GM12878 (cell line): ENCODE measurements at regions not wholly inside any gene's neighbourhood (a gene's known extent, or its start where the extent isn't known, plus 50 kb on each side); places are given as distances from the start of the nearest gene placed in this dataset.

Experiments used
- ATAC-seq: fragments of 200-7000 bp; cut with Tn5 transposase; 3 replicates; pipeline ENCODE4 v1.9.1; 2020; ENCODE audit warnings: mild to moderate bottlenecking, moderate library complexity
- BruUV-seq: library from RNA; stranded (reverse); fragments of 400-500 nt; replicated peaks from 2 replicates; lab custom pipeline; 2021; lab: Mats Ljungman, UMichigan
- CTCF ChIA-PET: fragments of 300-600 bp; sonication (Branson Sonifier 250); formaldehyde crosslinking; extraction: SDS; loops from one replicate; lab custom pipeline; 2021; ENCODE audit warnings: inconsistent platforms; lab: Yijun Ruan, JAX
- POLR2A ChIA-PET: fragments of 350-600 bp; formaldehyde crosslinking; extraction: SDS; loops from one replicate; lab custom pipeline; 2021; ENCODE audit warnings: inconsistent platforms; lab: Charles Lee
- RAD21 ChIA-PET: fragments of 300-600 bp; sonication (Branson Sonifier 250); formaldehyde crosslinking; loops from one replicate; lab custom pipeline; 2023; ENCODE audit warnings: antibody characterized with exemption; ENCODE audit not compliant: unreplicated experiment; lab: Charles Lee
- SMC1A ChIA-PET: fragments of 300-600 bp; sonication (Branson Sonifier 250); formaldehyde crosslinking; loops from one replicate; lab custom pipeline; 2023; ENCODE audit not compliant: unreplicated experiment, uncharacterized antibody; lab: Charles Lee
- DNase-seq: peaks from one replicate; pipeline ENCODE4 v3.0.0-alpha.2; 2011; ENCODE audit warnings: low read depth, low spot score
- FAIRE-seq: peaks from 3 replicates; lab custom pipeline; 2011; peaks lifted over from hg19 to GRCh38; lab: Jason Lieb, UNC
- H2AFZ ChIP-seq: 2 replicates; pipeline ENCODE4 v1.6.0; 2011; ENCODE audit warnings: low read depth, low read length, control low read depth; ENCODE audit not compliant: control insufficient read depth
- H3K27ac ChIP-seq: 2 replicates; pipeline ENCODE4 v1.5.1; 2011; ENCODE audit warnings: control low read depth; ENCODE audit not compliant: control insufficient read depth, insufficient read depth
- H3K27me3 ChIP-seq, 2 experiments: replicated peaks in 1 of 2; 2 replicates each; pipeline versions ENCODE4 v1.6.0 to v1.6.1; 2011; ENCODE audit warnings: low read length in 1 of 2; ENCODE audit not compliant: control insufficient read depth in 2 of 2, insufficient read depth in 2 of 2
- H3K36me3 ChIP-seq, 2 experiments: 2 replicates each; pipeline ENCODE4 v1.5.1; 2011; ENCODE audit warnings: low read length in 1 of 2; ENCODE audit not compliant: control insufficient read depth in 2 of 2, insufficient read depth in 2 of 2
- H3K4me1 ChIP-seq: 2 replicates; pipeline ENCODE4 v1.6.1; 2011; ENCODE audit warnings: mild to moderate bottlenecking, low read length, moderate library complexity, mixed read lengths; ENCODE audit not compliant: control insufficient read depth, insufficient read depth
- H3K4me2 ChIP-seq: 2 replicates; pipeline ENCODE4 v1.6.0; 2011; ENCODE audit warnings: control low read depth; ENCODE audit not compliant: control insufficient read depth, insufficient read depth
- H3K4me3 ChIP-seq: fragments of 200-600 bp; sonication (generic); 2 replicates; pipeline ENCODE4 v1.5.1; 2016
- H3K79me2 ChIP-seq: 2 replicates; pipeline ENCODE4 v1.6.0; 2011; ENCODE audit warnings: low read length; ENCODE audit not compliant: control insufficient read depth, insufficient read depth
- H3K9ac ChIP-seq: 2 replicates; pipeline ENCODE4 v1.8.0; 2011; ENCODE audit warnings: low read length, control low read depth, mixed read lengths; ENCODE audit not compliant: control insufficient read depth, insufficient read depth
- H3K9me3 ChIP-seq: replicated peaks from 3 replicates; pipeline ENCODE4 v1.5.1; 2011; ENCODE audit warnings: mild to moderate bottlenecking, low read length; ENCODE audit not compliant: control insufficient read depth, insufficient read depth
- H4K20me1 ChIP-seq: 2 replicates; pipeline ENCODE4 v1.6.0; 2011; ENCODE audit not compliant: control insufficient read depth, insufficient read depth
- DPF2 ChIP-seq: fragments of 450-650 bp; IDR thresholded peaks from 2 replicates; pipeline ENCODE4 v1.6.1; 2017; ENCODE audit warnings: mild to moderate bottlenecking
- ETV6 ChIP-seq, 2 experiments: fragments of 450-650 bp in 1 of 2; IDR thresholded peaks in 1 of 2; conservative IDR thresholded peaks in 1 of 2; 2 replicates each; pipeline ENCODE4 v1.6.1; 2014; ENCODE audit warnings: antibody characterized with exemption in 1 of 2, borderline replicate concordance in 1 of 2, low read depth in 1 of 2, mild to moderate bottlenecking in 1 of 2, moderate library complexity in 1 of 2
- IKZF2 ChIP-seq, 2 experiments: fragments of 450-650 bp; IDR thresholded peaks; 2 replicates each; pipeline ENCODE4 v1.6.1; 2017; ENCODE audit warnings: mild to moderate bottlenecking in 2 of 2, moderate library complexity in 2 of 2
- MTA2 ChIP-seq: fragments of 450-650 bp; IDR thresholded peaks from 2 replicates; pipeline ENCODE4 v1.6.1; 2016; ENCODE audit warnings: low read depth, mild to moderate bottlenecking, moderate library complexity
- NFYB ChIP-seq: IDR thresholded peaks from 2 replicates; pipeline ENCODE4 v1.6.1; 2011; ENCODE audit warnings: low read depth, mild to moderate bottlenecking, low read length, improper control_type of control experiment, moderate library complexity; ENCODE audit not compliant: insufficient read depth
- RUNX3 ChIP-seq: IDR thresholded peaks from 2 replicates; pipeline ENCODE4 v1.6.1; 2012; ENCODE audit warnings: low read length, inconsistent platforms
- SMARCA5 ChIP-seq: fragments of 450-650 bp; IDR thresholded peaks from 2 replicates; pipeline ENCODE4 v1.6.1; 2017; ENCODE audit warnings: mild to moderate bottlenecking
- TCF12 ChIP-seq: IDR thresholded peaks from 2 replicates; pipeline ENCODE4 v1.6.1; 2011; ENCODE audit warnings: low read depth, mild to moderate bottlenecking, low read length
- TCF3 ChIP-seq: IDR thresholded peaks from 2 replicates; pipeline ENCODE4 v1.6.1; 2012; ENCODE audit warnings: low read depth, mild to moderate bottlenecking, low read length, borderline replicate concordance; ENCODE audit not compliant: insufficient read depth
- ZBTB33 ChIP-seq: fragments of 450-650 bp; IDR thresholded peaks from 2 replicates; pipeline ENCODE4 v1.6.1; 2017; ENCODE audit warnings: mild to moderate bottlenecking
- ZNF274 ChIP-seq: IDR thresholded peaks from one replicate; pipeline ENCODE4 v1.8.0; 2011; ENCODE audit not compliant: insufficient read length, insufficient read depth
- ZNF384 ChIP-seq: IDR thresholded peaks from 2 replicates; pipeline ENCODE4 v1.6.1; 2012; ENCODE audit warnings: low read depth, mild to moderate bottlenecking, low read length, improper control_type of control experiment, borderline replicate concordance
- WGBS: methylation state at CpG from one replicate; pipeline ENCODE4 v1.1.6; 2016; ENCODE audit warnings: low lambda C conversion rate; ENCODE audit not compliant: insufficient replicate concordance, insufficient coverage; ENCODE audit errors: missing lambda C conversion rate; 5-methylcytosine and 5-hydroxymethylcytosine counted together
- in situ Hi-C: fragments of 300-500 bp; cut with MboI; formaldehyde crosslinking; loops from 9 replicates; pipeline ENCODE4 v1.14.3; 2018; ENCODE audit warnings: mixed read lengths
- intact Hi-C: fragments of 100-400 bp; cut with micrococcal nuclease; formaldehyde crosslinking; loops from one replicate; pipeline ENCODE4 v1.14.2; 2022; ENCODE audit not compliant: unreplicated experiment
- TF ChIP-seq, protein P1 (sequence below), 3 experiments: IDR thresholded peaks in 2 of 3; conservative IDR thresholded peaks in 1 of 3; 2 replicates each; pipeline ENCODE4 v1.5.1; 2011; ENCODE audit warnings: low read depth in 3 of 3, low read length in 3 of 3, mild to moderate bottlenecking in 3 of 3, control low read depth in 2 of 3, moderate library complexity in 2 of 3, inconsistent platforms in 1 of 3, mixed read lengths in 1 of 3; ENCODE audit not compliant: control insufficient read depth in 2 of 3, insufficient read depth in 1 of 3; ENCODE audit errors: extremely low read depth in 1 of 3

GRCh38 chr7:125370502-125370901, 440.9 kb upstream of the POT1 start (continued):
- no peak for TF ChIP-seq ETV6 (conservative IDR thresholded peaks at IDR 0.05 in 1 of 2, IDR thresholded peaks at IDR 0.05 in 1 of 2; ENCODE audit: borderline replicate concordance in 1 of 2, low read depth in 1 of 2)
- no peak for TF ChIP-seq MTA2
- no peak for TF ChIP-seq SMARCA5
- no peak for TF ChIP-seq RUNX3
- TF ChIP-seq TCF12, result no peak
- TF ChIP-seq IKZF2 (IDR thresholded peaks at IDR 0.05), result no peak
- no peak for TF ChIP-seq ZNF274
- TF ChIP-seq ZBTB33, result no peak

GRCh38 chr7:125363873-125364272, 434.2 kb upstream of the POT1 start:
- Histone ChIP-seq H3K4me3 (no peak overlapping the region), H3K9ac (no peak overlapping the region), H3K27ac (no peak overlapping the region), H3K79me2 (no peaks in the 10 kb centered on the region), H3K9me3 (no peaks in the 10 kb centered on the region), H2AFZ (no peak overlapping the region), H3K4me1 (no peaks in the 10 kb centered on the region), H3K4me2 (no peak overlapping the region), H4K20me1 (no peaks in the 10 kb centered on the region), H3K27me3 (no peaks in the 10 kb centered on the region), H3K36me3 (no peaks in the 10 kb centered on the region)
- POLR2A ChIA-PET, result no interaction called here
- WGBS, result 26% methylated on average over 4 of the region's 4 CpGs
- RAD21 ChIA-PET, result no interaction called here
- SMC1A ChIA-PET, result no interaction called here
- CTCF ChIA-PET, result no interaction called here
- no peak for TF ChIP-seq ZNF384
- TF ChIP-seq, protein P1, sequence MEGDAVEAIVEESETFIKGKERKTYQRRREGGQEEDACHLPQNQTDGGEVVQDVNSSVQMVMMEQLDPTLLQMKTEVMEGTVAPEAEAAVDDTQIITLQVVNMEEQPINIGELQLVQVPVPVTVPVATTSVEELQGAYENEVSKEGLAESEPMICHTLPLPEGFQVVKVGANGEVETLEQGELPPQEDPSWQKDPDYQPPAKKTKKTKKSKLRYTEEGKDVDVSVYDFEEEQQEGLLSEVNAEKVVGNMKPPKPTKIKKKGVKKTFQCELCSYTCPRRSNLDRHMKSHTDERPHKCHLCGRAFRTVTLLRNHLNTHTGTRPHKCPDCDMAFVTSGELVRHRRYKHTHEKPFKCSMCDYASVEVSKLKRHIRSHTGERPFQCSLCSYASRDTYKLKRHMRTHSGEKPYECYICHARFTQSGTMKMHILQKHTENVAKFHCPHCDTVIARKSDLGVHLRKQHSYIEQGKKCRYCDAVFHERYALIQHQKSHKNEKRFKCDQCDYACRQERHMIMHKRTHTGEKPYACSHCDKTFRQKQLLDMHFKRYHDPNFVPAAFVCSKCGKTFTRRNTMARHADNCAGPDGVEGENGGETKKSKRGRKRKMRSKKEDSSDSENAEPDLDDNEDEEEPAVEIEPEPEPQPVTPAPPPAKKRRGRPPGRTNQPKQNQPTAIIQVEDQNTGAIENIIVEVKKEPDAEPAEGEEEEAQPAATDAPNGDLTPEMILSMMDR (IDR thresholded peaks at IDR 0.05 in 2 of 3, conservative IDR thresholded peaks at IDR 0.05 in 1 of 3; ENCODE audit: control insufficient read depth in 2 of 3, extremely low read depth in 1 of 3, insufficient read depth in 1 of 3, low read depth in 3 of 3, low read length in 3 of 3), result no peak
- no peak for TF ChIP-seq TCF3
- TF ChIP-seq DPF2, result no peak
- no peak for TF ChIP-seq NFYB
- intact Hi-C loops (no loop called here), in situ Hi-C loops (no loop called here)
- no peak for FAIRE-seq
- ATAC-seq, result no peak
- DNase-seq, result no peak
- no TSS peak for BruUV-seq
